Motor neuron (in vitro differentiated cells): ENCODE measurements at regions not wholly inside any gene's neighbourhood (a gene's known extent, or its start where the extent isn't known, plus 50 kb on each side); places are given as distances from the start of the nearest gene placed in this dataset.

Source experiments
- ATAC-seq, 8 experiments: fragments of 200-7000 bp; cut with Tn5 transposase; replicated peaks in 6 of 8; 2 replicates each; pipeline ENCODE4 v1.8.0; 2021; ENCODE audit warnings: mild to moderate bottlenecking in 8 of 8, moderate library complexity in 8 of 8
- H3K27ac ChIP-seq, 2 donors: fragments of 250-450 bp; sonication (Bioruptor Pico); 2 replicates each; pipeline ENCODE4 v1.9.0; 2021; ENCODE audit warnings: antibody characterized with exemption in 2 of 2, mild to moderate bottlenecking in 2 of 2, moderate library complexity in 1 of 2
- H3K4me1 ChIP-seq, 2 donors: fragments of 250-450 bp; sonication (Bioruptor Pico); replicated peaks in 1 of 2; 2 replicates each; pipeline ENCODE4 v1.6.1; 2021; ENCODE audit warnings: antibody characterized with exemption in 2 of 2, mild to moderate bottlenecking in 2 of 2, moderate library complexity in 1 of 2
- H3K4me3 ChIP-seq, 5 donors: fragments of 250-450 bp; sonication (Bioruptor Pico); 2 replicates each; pipeline ENCODE4 v1.9.0; 2021; ENCODE audit warnings: antibody characterized with exemption in 5 of 5, mild to moderate bottlenecking in 5 of 5, moderate library complexity in 4 of 5
- WGBS, 10 experiments: fragments of 450-650 bp; shearing (Covaris generic); methylation state at CpG; one replicate each; pipeline ENCODE4 v1.0.0; 2022; 5-methylcytosine and 5-hydroxymethylcytosine counted together
- in situ Hi-C, 9 experiments: fragments of 400-800 bp; cut with MboI; loops; one replicate each; pipeline ENCODE4 v1.15.0; 2021; ENCODE audit warnings: low sequenced_read_pairs in 9 of 9, low pct_unique_long_range_greater_than_20kb in 2 of 9; ENCODE audit not compliant: unreplicated experiment in 9 of 9

DNA sequence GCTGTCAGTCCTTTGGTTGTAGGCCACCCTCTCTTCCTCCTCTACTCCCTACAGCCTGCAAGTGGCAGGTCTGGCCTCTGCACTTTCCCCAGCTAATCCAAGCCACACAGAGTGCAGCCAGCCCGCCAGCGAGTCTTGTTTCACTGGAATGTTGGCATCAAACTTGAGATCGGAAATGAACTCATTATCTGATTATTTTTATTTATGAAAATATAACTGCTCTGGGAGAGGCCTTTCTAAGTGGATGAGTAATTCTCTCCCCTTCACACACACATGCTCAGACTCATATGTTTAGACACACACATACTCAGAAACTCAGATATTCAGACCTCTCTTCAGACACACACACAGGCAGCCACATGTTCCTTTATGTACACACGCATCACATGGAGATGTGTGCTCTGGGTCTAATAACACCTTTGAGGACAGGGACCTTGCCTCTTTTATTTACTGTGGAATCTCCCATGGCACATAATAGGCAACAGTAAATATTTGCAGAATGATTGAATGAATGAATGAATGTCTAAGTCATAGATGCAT lies 151.3 kb downstream of the ZFP36L2 start:
- peaks cover 13 to 19% of the 10 kb centered on the region in 2 donors for H3K4me1 ChIP-seq
- H3K4me3 ChIP-seq = no peak overlapping the region
- ATAC-seq = peak in 6 of 8 experiments; percentile 41 to 86 (median 66)
- no peak overlapping the region for H3K27ac ChIP-seq
- 0 to 100% (median 93%) methylated on average over 1 to 4 of the region's 4 CpGs; no CpG with 5 or more reads in 4 of the 10 experiments for whole genome bisulfite sequencing, 10 experiments
- in situ Hi-C loops = no loop called here

DNA sequence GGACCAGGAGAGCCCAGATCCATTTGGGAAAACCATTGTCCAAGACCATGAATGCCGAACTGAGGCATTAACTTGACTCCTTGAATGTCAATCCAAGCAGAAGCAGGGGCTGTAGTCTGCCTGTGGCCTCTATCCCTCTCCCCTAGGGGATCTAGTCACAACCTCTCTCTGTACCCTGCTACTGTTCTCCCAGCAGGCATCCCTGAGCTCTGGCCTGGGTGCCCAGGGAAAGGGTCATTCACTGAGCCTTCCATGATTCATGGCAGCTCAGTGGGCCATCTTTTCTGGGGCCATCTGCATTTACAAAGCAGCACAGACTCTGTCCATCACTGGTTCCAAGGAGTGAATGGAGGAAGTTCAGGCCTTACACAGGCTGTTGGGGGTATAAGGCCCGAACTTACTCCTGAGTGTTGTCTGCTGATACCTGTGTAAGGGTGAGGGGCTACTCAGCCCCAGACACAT lies 151.8 kb downstream of the ZFP36L2 start:
- Histone ChIP-seq H3K27ac (no peak overlapping the region), H3K4me1 (peaks cover 13 to 19% of the 10 kb centered on the region in 2 donors), H3K4me3 (no peak overlapping the region)
- 0 to 100% (median 60%) methylated on average over 1 of the region's 2 CpGs; no CpG with 5 or more reads in 6 of the 10 experiments for WGBS, 10 experiments
- no peak for ATAC-seq
- in situ Hi-C loops = no loop called here

DNA sequence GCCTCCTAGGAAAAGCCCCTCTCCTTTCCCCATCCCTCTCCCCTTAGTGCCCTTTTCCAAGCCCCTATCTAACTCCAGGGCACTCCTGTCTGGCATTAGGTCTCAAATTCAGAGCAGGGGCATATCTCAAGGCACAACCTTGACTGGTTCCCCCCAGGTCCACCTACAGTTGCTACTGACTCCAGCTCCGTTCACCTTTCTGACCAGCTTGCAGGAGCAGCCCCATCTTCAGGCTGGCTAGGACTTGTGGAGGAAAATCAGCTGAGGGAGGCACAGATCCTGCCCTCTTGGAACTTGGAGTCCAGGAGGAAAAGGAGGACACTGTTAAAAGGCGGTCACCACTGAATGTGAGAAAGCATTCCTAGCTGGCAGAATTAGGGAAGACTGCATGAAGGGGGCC lies 152.4 kb downstream of the ZFP36L2 start:
- WGBS, 10 experiments = 63 to 100% (median 86%) methylated on average over 1 to 2 of the region's 2 CpGs; no CpG with 5 or more reads in 5 of the 10 experiments
- H3K4me3 ChIP-seq = no peak overlapping the region
- in situ Hi-C loops = no loop called here
- H3K4me1 ChIP-seq = peaks cover 15 to 21% of the 10 kb centered on the region in 2 donors
- no peak overlapping the region for H3K27ac ChIP-seq
- no peak for ATAC-seq

DNA sequence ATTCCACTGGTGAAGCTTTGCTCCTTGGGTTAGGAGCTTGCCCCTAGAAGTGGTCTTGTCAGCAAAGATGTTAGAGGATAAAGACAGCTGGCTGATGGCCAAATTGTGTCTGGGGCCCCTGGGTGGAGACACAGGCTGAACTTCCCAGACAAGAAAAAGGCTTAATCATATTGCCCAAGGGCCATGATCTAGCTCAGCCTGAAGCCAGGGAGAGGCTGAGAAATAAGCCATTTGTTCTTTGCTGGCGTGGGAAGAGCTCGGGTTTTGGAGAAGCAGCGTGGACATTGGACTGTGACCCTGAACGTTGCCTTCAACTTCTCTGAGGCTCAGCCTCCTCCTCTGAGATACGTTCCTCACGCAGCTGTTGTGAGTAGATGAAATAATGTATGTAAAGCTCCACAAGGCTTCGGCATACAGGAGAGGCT lies 153.0 kb downstream of the ZFP36L2 start:
- peak in 3 of 8 experiments; percentile 21 to 47 (median 42) for ATAC-seq
- in situ Hi-C loops = no loop called here
- Histone ChIP-seq H3K4me3 (no peak overlapping the region), H3K4me1 (peaks cover 21 to 23% of the 10 kb centered on the region in 2 donors), H3K27ac (no peak overlapping the region)
- WGBS, 10 experiments = 0 to 90% (median 85%) methylated on average over 1 to 7 of the region's 7 CpGs; no CpG with 5 or more reads in 5 of the 10 experiments

DNA sequence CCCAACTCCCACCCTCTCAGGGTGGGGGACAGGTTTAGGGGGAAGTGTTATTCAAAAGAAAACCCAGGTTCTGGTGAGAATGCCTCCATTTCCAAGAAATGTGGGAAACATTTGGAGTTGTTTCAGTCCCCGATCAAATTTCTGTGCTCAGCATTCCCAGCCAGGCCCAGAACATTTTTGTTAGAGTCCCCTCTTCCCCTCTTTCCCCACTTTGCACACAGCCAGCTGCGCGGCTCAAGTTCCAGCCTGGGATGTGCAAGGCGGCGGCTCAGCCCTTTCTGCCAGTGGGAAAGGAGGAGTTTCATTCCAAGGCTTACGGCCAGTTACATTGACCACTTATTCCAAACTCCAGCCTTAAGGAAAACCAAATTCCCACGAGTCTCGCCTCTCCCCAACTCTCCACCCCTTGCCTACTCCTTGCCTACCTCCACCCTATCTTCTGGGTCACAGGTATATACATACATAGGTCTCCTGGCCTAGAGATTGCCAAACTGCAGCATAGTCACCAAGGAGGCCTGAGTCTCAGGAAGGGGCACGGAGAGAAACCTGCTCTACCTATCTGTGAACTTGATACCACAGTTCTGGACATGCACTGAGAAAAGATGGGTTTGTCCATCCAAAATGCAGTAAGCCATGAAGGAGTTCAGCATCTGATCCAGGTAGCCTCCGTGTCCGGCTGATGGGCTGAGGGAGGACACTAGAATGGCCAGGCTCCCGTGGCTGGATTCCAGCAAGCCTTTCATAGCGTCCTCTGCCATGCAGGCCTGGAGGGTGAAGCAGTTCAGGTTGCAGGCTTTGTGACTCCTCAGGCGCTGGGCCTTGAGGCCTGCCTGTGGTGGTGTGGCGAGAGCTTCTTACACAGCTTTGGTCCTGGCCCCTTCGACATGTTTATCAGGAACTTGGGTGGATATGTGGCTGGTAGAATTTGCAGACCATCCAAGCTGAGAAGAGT lies 154.5 kb downstream of the ZFP36L2 start:
- WGBS, 10 experiments = 0 to 93% (median 61%) methylated on average over 1 to 11 of the region's 16 CpGs; no CpG with 5 or more reads in 1 of the 10 experiments
- in situ Hi-C loops = no loop called here
- H3K4me3 ChIP-seq = no peak overlapping the region
- H3K4me1 ChIP-seq = peaks cover 29 to 30% of the 10 kb centered on the region in 2 donors
- H3K27ac ChIP-seq = peak overlapping the region in 1 of 2 donors; percentile 23
- peak in 3 of 8 experiments; percentile 10 to 16 (median 14) for ATAC-seq

DNA sequence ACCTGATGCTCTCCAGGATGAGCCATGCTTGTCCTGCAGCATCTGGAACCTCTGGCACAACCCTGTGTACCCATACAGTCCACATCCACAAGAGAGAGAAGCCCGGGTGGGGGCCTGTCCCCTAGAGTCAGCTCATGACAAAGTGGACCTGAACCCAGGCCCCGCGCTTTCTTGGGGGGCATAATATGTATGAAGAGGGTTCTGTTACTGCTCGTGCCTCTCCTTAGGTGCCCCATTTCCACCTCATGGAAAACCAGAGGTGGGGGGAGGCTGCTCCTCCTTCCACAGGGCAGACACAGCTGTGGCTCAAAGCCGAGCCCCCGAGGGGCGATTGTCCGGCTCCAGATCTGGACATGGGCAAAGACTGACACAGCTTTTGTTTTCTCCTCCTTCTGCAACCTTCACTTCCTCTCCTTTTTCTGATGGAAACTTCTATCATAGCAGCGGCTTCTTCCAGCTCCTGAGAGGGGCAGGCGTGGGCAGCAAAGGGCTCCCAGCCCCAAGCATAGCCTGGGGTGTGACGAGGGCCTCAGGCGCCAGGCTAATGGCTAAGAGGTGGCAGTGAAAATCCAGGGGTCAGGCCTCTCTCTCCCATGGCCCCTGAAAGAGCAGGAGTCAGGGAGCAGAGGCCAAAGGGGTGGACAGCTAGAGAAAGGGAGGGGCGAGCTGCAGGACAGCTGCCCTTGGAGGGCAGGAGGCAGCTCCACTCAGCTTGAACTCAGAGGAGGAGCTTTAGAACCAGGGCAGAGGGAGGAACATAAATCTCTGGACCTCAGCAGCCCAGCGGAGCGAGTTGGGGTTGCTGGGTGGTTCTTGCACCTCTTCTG lies 155.5 kb downstream of the ZFP36L2 start:
- Histone ChIP-seq H3K4me1 (peaks cover 29 to 30% of the 10 kb centered on the region in 2 donors), H3K4me3 (no peak overlapping the region), H3K27ac (no peak overlapping the region)
- in situ Hi-C loops = no loop called here
- peak in 6 of 8 experiments; percentile 10 to 70 (median 51) for ATAC-seq
- WGBS, 10 experiments = 18 to 100% (median 45%) methylated on average over 1 to 4 of the region's 15 CpGs; no CpG with 5 or more reads in 3 of the 10 experiments

DNA sequence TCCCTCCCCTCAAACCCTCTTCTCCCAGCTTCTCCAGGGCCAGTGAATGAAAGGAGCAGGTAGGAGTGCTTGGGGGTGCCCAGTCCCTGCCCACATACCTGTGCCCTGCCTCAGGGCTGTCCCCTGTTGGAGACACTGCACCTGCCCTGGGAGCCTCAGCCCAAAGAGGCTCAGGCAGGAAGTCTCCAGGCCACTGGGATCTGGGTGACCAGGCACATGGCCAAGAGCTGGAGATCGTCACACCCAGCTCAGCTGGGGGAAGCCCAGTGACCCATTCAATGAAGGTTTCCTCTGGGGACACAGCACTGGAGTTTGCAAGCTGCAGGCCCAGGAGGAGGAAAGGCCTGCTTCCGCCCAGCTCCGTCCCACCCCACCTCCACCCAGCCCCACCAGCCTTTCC lies 156.4 kb downstream of the ZFP36L2 start:
- H3K27ac ChIP-seq = no peak overlapping the region
- H3K4me1 ChIP-seq = peaks cover 29 to 30% of the 10 kb centered on the region in 2 donors
- H3K4me3 ChIP-seq = no peak overlapping the region
- ATAC-seq = peak in 2 of 8 experiments; percentile 14 to 21
- 80 to 100% methylated on average over 1 of the region's 3 CpGs; no CpG with 5 or more reads in 8 of the 10 experiments for WGBS, 10 experiments
- in situ Hi-C loops = no loop called here

DNA sequence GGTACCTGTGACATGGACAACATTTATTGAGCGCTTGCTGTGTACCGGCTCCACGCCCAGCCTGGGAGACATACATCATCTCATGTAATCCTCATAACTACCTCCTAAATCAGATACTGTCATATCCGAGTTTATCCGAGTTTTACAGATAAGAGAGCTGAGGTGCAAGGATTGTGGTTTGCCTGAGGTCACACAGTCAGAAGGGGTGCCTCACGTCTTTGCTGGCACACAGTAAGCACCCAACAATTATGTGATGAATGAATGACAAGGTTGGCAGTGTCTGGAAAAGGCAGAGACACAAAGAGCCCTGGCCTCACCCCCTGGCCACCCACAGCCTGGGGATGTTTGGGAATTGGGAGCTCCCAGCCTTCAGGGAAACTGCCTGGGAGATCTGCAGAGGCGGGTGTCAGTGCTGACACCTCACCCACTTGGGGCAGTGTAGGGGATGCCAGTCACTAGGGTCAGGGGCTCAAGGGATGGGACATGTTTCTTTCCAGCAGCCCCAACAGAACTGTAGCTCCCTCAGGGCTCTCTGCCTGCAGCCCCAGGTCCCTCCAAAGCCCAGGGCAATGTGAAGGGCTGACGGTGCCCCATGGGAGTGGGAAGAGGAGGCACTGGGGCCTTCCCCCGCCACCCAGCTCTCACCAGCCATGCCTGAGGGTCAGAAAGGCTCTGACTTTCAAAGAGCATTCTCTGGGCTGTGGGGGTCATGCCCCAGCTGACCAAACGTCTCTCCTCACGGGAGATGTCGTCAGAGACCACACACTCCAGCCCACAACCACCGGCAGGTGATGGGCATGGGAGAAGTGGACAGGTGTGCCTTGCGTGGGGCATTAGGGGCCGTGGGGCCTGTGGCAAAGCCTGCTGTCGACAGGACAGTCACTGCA lies 157.5 kb downstream of the ZFP36L2 start:
- Histone ChIP-seq H3K4me3 (no peak overlapping the region), H3K4me1 (peaks cover 29 to 30% of the 10 kb centered on the region in 2 donors), H3K27ac (no peak overlapping the region)
- ATAC-seq = peak in 1 of 8 experiments; percentile 5
- 76 to 97% (median 91%) methylated on average over 2 to 7 of the region's 16 CpGs; no CpG with 5 or more reads in 3 of the 10 experiments for WGBS, 10 experiments
- in situ Hi-C loops = no loop called here

DNA sequence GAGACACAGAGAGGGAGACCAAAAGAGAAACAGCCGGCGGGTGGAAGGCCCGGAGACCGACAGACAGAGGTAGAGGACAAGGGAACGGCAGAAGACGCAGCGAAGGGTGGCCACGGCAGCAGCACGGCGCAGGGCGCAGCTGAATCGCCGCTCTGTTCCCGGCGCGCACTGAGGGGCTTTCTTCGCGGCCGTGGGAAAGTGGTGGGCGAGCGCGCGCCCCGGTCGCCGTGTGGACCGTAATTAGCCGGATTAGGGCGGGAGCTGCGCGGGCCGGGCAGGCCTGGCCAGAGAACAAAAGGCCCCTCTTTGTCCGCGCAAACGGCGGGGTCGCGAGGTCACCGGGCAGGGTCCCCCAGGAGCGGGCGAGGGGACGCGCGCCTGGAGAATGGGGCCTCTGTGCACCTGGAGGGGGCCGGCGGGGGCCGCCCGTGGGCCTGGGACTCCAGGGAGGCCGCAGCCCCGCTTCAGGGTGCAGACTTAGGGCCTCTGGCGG lies 158.3 kb downstream of the ZFP36L2 start:
- WGBS, 10 experiments = 70 to 100% (median 88%) methylated on average over 2 to 13 of the region's 51 CpGs; no CpG with 5 or more reads in 3 of the 10 experiments
- peak in 4 of 8 experiments; percentile 35 to 56 (median 50) for ATAC-seq
- Histone ChIP-seq H3K4me3 (no peak overlapping the region), H3K4me1 (peaks cover 24 to 29% of the 10 kb centered on the region in 2 donors), H3K27ac (no peak overlapping the region)
- in situ Hi-C loops = no loop called here

DNA sequence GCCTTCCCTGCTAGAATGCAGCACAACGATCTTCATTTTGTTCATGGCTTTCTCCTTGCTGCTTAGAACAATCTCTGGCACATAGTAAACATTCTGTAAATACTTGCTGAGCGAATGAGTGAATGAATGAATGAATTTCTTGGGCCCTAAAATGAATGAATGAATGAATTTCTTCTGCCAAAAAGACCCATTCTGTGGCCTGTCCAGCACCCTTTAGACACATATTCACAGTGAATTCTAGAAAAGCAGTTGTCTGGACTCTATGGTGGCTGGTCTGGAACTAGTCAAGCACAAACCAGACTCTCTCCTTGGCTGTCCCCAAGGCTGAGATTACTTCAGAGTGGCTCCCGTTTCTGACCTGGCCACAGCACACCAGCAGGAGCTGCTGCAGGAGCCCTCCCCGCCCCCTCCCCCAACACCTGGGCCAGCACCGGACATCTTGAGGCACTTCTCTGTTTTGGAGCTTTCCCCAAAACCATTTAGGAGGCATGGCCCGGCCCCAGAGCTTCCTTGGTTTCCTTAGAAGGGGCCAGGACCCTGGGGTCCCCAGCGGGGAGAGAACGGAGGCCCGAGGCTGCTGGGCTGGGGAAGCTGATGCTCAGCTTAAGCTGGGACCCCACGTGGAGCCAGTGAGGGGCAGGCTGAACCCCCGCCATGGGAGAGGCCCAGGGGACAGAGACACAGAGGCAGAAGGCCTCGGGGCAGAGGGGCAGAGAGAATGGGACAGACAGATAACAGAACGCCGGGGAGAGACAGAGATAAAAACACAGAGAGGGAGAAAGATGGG lies 159.0 kb downstream of the ZFP36L2 start:
- Histone ChIP-seq H3K4me3 (no peak overlapping the region), H3K4me1 (peaks cover 24 to 29% of the 10 kb centered on the region in 2 donors), H3K27ac (no peak overlapping the region)
- in situ Hi-C loops = no loop called here
- ATAC-seq = no peak
- WGBS, 10 experiments = 20 to 100% (median 93%) methylated on average over 1 to 10 of the region's 14 CpGs; no CpG with 5 or more reads in 3 of the 10 experiments
